ENCODE measurements at regions not wholly inside any gene's neighbourhood (a gene's known extent, or its start where the extent isn't known, plus 50 kb on each side); places are given as distances from the start of the nearest gene placed in this dataset.

DNA sequence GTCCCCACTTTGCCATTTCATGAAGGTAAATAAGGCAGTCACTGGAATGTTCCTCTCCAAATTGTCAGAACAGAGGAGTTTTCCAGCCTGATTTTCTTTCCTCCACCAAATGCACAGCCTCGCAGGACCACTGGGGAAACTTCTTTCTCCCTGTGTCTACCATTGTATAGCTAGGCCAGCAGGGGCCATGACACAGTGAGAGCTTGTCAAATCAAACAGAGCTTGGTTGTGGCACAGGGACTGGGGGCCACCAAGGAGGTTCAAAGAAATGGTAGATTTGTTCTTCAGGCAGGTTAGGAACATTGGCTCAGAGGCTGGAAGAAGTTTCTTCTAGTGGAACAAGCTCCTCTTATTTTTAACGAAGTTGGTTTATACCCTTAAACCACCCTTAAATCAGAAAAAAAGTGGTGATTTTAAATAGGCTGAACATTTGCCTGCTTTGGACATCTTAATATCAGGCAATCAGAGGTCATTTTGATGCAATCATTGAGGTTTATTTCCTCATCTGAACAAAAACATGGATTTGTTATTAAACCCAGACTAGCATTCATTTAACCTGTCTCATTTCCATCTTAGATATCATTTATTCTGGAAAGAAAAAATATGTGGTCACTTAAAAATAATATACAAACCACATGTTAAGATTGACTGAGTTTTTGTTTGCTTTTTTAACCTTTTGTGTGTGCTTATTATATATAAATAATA, 105.6 kb downstream of the GTPBP8 start:
- DNase-seq = no peak

- peak; percentile 53 for DNase-seq
Observed at GRCh38 chr3:113097960-113098447, 107.2 kb downstream of the GTPBP8 start.

GRCh38 chr3:113100063-113100462, 109.3 kb downstream of the GTPBP8 start:
- DNase-seq = no peak

DNA sequence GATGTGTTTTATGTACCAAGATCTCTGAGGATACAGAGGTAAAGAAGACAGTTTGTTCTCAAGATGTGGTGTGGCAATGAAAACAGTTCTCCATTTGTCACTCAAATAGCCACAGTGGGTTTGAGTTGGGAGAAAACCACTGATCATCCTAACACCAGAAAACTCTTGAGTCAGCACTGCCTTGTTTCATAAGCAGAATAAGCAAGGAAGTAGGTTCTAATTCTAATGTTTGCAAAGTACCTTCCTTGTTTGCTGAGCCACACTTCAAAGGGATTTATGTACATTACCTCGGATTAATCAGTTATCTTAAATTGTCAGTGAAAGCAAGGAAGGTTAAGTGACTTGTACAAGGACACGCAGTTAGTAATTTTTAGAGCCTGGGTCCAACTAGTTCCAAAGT, 107.8 kb upstream of the BOC start:
- no peak for DNase-seq

GRCh38 chr3:113104357-113105092, 106.8 kb upstream of the BOC start:
- no peak for DNase-seq

DNA sequence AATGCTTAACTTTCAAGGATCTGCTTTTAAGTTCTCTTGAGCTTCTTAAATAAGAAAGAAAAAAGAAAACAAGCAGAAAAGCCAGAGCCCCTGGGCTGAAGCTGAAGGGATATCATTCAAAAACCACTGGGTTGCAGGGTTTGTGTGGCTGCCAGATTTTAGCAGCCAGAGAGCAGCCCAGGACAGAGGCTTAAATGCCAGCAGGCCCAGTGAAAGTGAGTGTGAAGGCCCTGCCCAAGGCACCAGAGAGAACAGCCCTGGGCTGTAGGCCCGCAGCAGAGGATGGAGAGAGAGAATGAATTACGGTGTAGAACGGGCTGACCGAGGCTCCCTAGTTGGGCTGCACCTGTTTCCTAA, 106.3 kb upstream of the BOC start:
- peak; percentile 79 for DNase-seq

DNA sequence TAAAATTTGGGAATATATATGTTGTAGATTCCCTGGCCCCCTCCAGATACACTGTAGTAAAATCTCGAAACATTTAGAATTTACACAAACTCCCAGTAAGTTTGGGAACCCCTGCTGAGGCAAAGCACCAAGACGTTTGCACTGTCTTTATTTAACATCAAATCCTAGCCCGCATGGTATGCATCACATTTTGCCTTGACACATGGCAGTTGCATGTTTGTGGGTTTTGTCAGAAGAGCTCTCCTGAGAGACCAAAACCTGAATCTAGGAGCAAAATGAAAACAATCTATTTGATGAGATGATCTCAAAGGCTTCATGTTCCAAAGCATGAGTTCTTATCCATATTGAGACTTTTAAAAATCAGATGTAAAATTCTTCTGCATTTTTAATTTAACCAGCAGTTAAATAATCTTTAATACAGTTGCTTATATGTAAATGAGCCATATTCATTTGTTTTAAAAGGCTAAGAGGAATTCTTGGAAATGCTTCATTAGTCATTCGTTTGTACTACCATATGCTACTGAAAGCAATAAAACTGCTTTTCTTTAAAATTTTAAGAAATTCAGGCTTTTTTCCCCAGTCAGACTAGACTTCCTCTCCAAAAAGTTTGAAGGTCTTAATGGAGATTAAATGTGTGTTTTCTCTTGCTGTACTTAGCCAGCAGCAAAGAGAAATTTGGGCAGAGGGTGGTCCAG, 105.2 kb upstream of the BOC start:
- no peak for DNase-seq

GRCh38 chr3:113110267-113110666, 101.1 kb upstream of the BOC start:
- no peak for DNase-seq

- no peak for DNase-seq
Observed at GRCh38 chr3:113111011-113111707, 100.2 kb upstream of the BOC start.

GRCh38 chr3:113113361-113113760, 98.0 kb upstream of the BOC start:
- DNase-seq = no peak

- DNase-seq = peak; percentile 69
Observed at GRCh38 chr3:113117511-113118234, 93.7 kb upstream of the BOC start.

DNA sequence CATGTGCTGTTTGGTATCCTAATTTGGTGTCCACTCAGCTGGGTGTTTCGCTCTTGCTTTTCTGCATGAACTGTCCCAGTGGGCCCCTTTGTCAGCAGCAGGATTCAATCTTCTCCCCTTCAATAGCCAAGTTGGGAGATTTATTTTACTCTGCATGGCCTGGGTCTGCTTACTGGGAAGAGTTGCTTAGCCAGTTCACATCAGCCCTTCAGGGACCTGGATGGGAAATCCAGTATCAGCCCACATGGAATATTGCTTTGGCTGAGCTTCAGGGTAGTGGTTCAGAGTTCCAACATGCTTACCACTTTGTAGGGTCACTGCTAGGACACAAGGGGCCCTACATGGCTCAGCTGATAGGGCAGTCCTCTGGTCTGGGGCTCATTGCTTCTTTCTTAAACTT, 93.0 kb upstream of the BOC start:
- DNase-seq = peak; percentile 62

DNA sequence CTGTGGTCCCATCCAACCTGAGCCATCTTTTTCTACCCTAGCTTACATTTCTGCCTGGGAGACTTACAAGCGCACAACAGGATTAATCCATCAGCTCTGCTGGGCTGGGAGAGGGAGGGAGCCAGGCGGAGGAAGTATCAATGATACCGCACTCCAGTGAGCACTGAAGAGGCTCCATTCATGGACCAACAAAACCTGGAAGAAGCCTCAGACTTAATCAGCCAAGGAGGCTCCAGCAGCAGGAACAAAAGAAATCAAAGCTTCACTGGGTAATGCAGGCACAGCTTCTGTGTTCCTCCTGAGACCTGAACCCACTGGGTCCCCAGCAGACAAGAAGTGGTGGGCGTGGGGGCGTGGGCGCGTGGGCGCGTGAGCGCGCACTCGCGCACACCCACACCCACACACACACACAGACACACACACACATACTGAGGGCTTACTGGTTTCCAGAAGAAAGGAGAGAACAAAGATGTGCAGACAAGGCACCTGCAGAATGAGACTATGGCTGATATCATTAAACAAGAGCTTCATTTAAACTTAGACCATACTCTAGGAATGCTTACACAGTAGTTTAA, 87.0 kb upstream of the BOC start:
- DNase-seq = no peak

DNA sequence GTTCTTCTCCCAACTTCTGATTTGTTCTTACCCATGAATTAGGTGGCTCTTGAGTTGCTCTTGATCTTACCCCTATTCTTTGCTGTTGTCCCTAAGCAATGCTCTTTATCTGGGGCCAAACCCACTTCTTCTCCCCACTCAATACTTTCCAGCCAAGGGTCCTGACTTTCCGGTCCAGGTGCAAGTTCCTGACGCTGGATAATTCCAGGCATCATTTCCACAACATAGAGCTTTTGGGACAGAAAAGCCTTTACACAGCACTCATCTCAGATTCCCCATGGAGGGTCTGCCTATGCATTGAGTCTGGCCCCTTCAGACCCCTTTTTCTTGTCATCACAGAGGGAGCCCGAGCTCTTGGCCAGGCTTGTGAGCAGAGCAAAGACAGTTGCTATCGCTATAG, 85.4 kb upstream of the BOC start:
- DNase-seq = no peak

- no peak for DNase-seq
Observed at GRCh38 chr3:113128386-113129015, 82.9 kb upstream of the BOC start.

GRCh38 chr3:113129168-113129567, 82.2 kb upstream of the BOC start:
- no peak for DNase-seq

GRCh38 chr3:113132571-113132996, 78.8 kb upstream of the BOC start:
- no peak for DNase-seq

DNA sequence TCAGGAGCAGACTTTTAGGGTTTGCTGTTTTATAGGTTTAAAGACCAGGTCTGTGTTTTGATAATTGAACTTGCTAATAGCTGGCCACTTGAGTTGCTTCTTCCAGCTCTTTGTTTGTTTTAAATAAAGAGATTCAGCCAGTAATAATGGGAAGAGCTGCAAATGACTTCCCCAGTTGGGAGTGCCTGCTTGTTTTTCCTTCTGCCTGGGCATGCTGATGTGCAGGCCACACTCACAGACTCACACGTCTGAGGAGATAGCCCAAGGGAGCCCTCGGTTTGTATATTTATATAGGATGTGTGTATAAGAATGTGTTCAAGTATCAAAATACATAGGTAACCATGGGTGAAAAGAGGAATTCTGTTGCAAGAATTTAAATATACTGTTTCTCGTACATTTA, 78.2 kb upstream of the BOC start:
- no peak for DNase-seq

GRCh38 chr3:113136071-113136470, 75.3 kb upstream of the BOC start:
- DNase-seq = no peak

DNA sequence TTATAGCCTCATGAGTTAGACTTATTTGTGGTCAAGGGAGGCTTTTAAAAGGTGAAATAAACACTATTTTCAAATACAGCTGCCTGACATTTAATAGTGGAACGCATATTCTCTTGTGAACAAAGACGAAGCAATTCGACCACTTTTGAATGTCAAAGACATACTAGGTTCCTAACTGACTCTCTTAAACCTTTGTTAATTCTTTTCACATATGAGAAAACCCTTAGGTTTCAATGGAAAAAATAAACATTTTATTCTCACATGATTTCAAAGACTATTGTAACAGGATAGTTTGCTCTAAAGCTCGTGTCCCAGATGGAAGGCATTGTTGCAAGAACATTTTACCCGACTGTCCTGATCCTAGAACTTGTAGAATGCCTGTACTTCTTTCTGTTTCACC, 74.8 kb upstream of the BOC start:
- no peak for DNase-seq

GRCh38 chr3:113138839-113139743, 72.3 kb upstream of the BOC start:
- no peak for DNase-seq
